ENCODE measurements at regions not wholly inside any gene's neighbourhood (a gene's known extent, or its start where the extent isn't known, plus 50 kb on each side); places are given as distances from the start of the nearest gene placed in this dataset.

DNA sequence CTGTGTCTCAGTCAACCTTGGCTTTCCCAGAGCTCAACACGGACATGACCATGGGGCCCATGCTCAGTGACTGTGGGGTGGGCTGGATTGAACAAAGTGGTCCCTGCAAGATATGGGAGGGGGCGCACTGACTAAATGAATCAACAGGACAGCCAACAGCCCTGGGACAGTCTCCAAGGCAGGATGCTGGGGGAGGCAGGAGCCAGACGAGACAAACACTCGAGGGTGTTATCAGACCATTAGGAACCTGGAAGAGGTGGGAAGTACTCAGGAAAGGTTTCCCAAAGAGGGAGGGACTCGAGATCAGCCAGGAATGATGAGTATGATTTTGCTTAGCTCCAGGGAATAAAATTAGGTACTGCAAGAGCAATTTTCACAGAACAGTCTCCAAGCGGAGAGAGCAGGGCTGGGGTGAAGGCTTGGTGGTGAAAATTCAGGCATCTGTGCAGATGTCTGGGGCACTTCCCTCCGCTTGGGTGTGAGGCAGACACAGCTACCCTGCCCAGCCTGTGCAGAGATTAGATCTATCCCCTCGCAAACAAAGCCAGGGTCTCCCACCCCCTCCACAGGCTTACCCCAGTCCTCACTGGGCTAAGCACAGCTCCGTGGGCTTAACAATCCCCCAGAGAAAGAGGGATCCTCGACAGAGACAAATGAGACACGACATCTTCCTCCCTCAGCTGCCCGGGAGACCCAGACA is 261.1 kb upstream of the ZMIZ1 start:
- TF ChIP-seq, protein P1, sequence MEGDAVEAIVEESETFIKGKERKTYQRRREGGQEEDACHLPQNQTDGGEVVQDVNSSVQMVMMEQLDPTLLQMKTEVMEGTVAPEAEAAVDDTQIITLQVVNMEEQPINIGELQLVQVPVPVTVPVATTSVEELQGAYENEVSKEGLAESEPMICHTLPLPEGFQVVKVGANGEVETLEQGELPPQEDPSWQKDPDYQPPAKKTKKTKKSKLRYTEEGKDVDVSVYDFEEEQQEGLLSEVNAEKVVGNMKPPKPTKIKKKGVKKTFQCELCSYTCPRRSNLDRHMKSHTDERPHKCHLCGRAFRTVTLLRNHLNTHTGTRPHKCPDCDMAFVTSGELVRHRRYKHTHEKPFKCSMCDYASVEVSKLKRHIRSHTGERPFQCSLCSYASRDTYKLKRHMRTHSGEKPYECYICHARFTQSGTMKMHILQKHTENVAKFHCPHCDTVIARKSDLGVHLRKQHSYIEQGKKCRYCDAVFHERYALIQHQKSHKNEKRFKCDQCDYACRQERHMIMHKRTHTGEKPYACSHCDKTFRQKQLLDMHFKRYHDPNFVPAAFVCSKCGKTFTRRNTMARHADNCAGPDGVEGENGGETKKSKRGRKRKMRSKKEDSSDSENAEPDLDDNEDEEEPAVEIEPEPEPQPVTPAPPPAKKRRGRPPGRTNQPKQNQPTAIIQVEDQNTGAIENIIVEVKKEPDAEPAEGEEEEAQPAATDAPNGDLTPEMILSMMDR (IDR thresholded peaks at IDR 0.05; ENCODE audit: insufficient read depth, low read length, poor library complexity, severe bottlenecking), result no peak
- no peak for DNase-seq (ENCODE audit: low read depth)
- no peaks in the 10 kb centered on the region for H3K36me3 ChIP-seq (ENCODE audit: control insufficient read depth, insufficient read depth, low read length)
- H3K27me3 ChIP-seq (ENCODE audit: control insufficient read depth, insufficient read depth, low read length), result no peaks in the 10 kb centered on the region
- no peak overlapping the region for H3K4me3 ChIP-seq (ENCODE audit: low read depth, low read length)

DNA sequence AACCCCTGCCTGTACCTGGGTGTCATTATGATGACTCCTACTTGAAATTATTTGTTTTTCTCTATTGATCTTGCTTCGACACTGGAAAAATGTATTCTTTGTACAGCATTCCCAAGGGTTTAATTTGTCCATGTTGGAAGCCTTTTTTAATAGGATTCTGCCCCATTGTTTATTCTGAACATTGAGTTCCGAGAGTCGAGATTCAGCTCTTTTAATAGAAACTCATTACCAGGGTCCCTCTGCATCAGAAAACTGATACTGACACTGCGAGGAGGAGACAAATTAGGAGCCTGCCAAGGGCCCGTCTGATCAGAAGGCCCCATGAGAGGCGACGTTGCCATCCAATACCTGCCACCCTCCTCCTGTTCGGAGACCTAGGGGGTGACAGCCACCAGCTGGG is 260.5 kb upstream of the ZMIZ1 start:
- H3K27me3 ChIP-seq (ENCODE audit: control insufficient read depth, insufficient read depth, low read length), result no peaks in the 10 kb centered on the region
- H3K4me3 ChIP-seq (ENCODE audit: low read depth, low read length), result no peak overlapping the region
- TF ChIP-seq, protein P1 (IDR thresholded peaks at IDR 0.05; ENCODE audit: insufficient read depth, low read length, poor library complexity, severe bottlenecking), result no peak
- no peak for DNase-seq (ENCODE audit: low read depth)
- H3K36me3 ChIP-seq (ENCODE audit: control insufficient read depth, insufficient read depth, low read length), result no peaks in the 10 kb centered on the region

DNA sequence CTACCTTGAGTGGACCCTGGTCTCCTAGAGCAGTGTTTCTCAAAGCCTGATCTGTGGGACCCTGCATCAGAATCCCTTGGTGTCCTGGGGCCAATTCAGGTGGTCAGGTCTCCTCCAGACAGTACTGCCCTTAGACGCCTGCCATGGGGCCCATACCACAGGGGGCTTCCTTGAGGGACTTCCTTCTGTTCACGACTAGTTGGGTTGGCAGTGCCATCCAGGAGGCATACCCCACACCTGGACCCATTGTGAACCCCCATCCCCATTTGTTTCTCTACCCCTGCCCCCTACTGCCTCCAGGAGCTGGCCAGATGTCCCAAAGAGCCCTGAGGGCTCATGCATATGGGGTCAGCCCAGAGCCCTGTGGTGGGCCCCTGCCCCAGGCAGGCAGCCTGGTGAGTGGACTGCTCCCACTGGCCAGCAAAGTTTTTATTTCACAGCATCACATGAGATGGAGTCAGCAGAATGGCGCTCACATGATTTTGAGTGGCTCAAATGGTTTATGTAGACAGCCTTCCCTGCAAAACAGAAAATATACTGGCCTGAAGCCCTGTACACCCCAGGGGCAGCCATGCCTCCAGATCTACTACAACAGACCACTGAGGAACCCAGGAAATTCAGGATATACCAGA is 259.9 kb upstream of the ZMIZ1 start:
- no peak for DNase-seq (ENCODE audit: low read depth)
- TF ChIP-seq, protein P1 (IDR thresholded peaks at IDR 0.05; ENCODE audit: insufficient read depth, low read length, poor library complexity, severe bottlenecking), result no peak
- Histone ChIP-seq H3K4me3 (ENCODE audit: low read depth, low read length) (no peak overlapping the region), H3K36me3 (ENCODE audit: control insufficient read depth, insufficient read depth, low read length) (no peaks in the 10 kb centered on the region), H3K27me3 (ENCODE audit: control insufficient read depth, insufficient read depth, low read length) (no peaks in the 10 kb centered on the region)

DNA sequence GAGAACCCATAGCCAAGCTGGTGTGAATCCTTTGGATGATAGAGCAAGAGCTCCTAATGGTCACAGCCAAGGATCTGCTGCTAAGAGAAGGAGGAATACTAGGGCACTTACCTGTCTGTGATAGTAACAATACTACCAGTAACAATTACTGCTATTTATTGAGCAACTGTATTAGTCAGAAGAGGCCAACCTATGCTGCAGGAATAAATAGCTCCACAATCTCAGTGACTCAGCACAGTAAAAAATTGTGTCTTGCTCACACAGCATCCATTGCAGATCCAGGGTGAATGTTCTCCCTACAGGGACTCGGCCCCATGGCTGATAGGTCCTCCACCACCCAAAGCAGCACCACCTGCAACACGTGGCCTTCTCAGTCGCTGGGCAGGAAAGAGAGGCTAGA is 257.6 kb upstream of the ZMIZ1 start:
- Histone ChIP-seq H3K36me3 (ENCODE audit: control insufficient read depth, insufficient read depth, low read length) (no peaks in the 10 kb centered on the region), H3K4me3 (ENCODE audit: low read depth, low read length) (no peak overlapping the region), H3K27me3 (ENCODE audit: control insufficient read depth, insufficient read depth, low read length) (no peaks in the 10 kb centered on the region)
- no peak for DNase-seq (ENCODE audit: low read depth)
- TF ChIP-seq, protein P1 (IDR thresholded peaks at IDR 0.05; ENCODE audit: insufficient read depth, low read length, poor library complexity, severe bottlenecking), result no peak

DNA sequence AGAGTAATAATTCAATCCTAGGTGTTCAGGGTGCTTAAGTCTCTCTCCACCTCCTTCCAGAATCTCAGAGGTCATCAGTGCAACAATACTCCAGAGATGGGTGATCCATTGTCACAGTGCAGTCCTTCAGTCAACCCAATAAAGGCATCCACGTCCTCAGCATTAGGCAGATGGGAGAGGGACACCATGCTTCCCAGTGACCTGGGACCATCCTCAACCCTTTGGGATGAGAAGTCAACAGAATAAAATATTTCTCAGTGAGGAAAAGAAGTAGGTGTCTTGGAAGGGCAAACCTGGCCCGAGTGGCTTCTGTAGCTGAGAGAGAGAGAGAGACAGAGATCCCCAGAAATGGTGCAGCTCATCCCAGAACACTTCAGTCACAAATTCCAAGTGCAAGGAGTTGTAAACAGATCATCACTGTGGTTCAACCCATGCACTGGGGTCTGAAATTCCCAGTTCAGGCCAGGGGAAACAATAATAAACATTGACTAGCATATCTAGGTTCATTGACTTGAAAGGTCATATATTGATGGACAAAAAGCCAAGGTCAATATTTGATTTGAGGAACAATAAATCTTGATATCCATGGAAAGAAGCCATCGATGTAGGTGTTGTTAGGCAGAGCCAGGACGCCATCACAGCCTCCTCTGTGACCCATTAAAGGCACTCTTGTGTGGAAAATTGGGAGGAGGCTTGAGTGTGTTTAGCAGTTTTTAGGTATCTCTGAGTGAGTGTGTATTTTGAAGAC is 256.0 kb upstream of the ZMIZ1 start:
- DNase-seq (ENCODE audit: low read depth), result no peak
- no peak overlapping the region for H3K4me3 ChIP-seq (ENCODE audit: low read depth, low read length)
- TF ChIP-seq, protein P1 (IDR thresholded peaks at IDR 0.05; ENCODE audit: insufficient read depth, low read length, poor library complexity, severe bottlenecking), result no peak
- no peaks in the 10 kb centered on the region for H3K27me3 ChIP-seq (ENCODE audit: control insufficient read depth, insufficient read depth, low read length)
- H3K36me3 ChIP-seq (ENCODE audit: control insufficient read depth, insufficient read depth, low read length), result no peaks in the 10 kb centered on the region
